Naive B cell (primary cell): ENCODE measurements at regions not wholly inside any gene's neighbourhood (a gene's known extent, or its start where the extent isn't known, plus 50 kb on each side); places are given as distances from the start of the nearest gene placed in this dataset.
A peak's percentile ranks its signal among the peaks of the same experiment; 100 is the strongest.
"Not testable (repeated sequence)": the region's sequence is repeated elsewhere in the genome, so short reads cannot be mapped to it uniquely, and the experiment has no call there.

Experiments used
- ATAC-seq, 2 donors: fragments of 150-1000 bp; cut with Tn5 transposase; 2 replicates each; pipeline ENCODE4 v1.10.0; 2021; ENCODE audit warnings: low read depth in 2 of 2, mild to moderate bottlenecking in 2 of 2, moderate library complexity in 2 of 2
- DNase-seq: peaks from one replicate; pipeline ENCODE4 v3.0.0; 2022
- H3K27ac Mint-ChIP-seq, 6 donors: one replicate each; pipeline ENCODE4 v1.8.0; 2020 to 2022; ENCODE audit warnings: mild to moderate bottlenecking in 6 of 6, mixed read lengths in 6 of 6, moderate library complexity in 5 of 6, inconsistent platforms in 2 of 6
- H3K27me3 Mint-ChIP-seq, 3 donors: one replicate each; pipeline ENCODE4 v1.8.0; 2021 to 2022; ENCODE audit warnings: mixed read lengths in 3 of 3, mild to moderate bottlenecking in 1 of 3
- H3K36me3 Mint-ChIP-seq, 2 donors: one replicate each; pipeline ENCODE4 v1.8.0; 2020 to 2022; ENCODE audit warnings: mixed read lengths in 2 of 2, inconsistent platforms in 1 of 2, mild to moderate bottlenecking in 1 of 2
- H3K4me1 Mint-ChIP-seq, 3 donors: one replicate each; pipeline ENCODE4 v1.8.0; 2020 to 2022; ENCODE audit warnings: mixed read lengths in 3 of 3, inconsistent platforms in 1 of 3, mild to moderate bottlenecking in 1 of 3, moderate library complexity in 1 of 3
- H3K4me3 Mint-ChIP-seq, 8 donors: one replicate each; pipeline ENCODE4 v1.8.0; 2020 to 2022; ENCODE audit warnings: mild to moderate bottlenecking in 8 of 8, mixed read lengths in 8 of 8, moderate library complexity in 8 of 8, inconsistent platforms in 2 of 8
- H3K9me3 Mint-ChIP-seq, 7 donors: one replicate each; pipeline ENCODE4 v1.8.0; 2020 to 2022; ENCODE audit warnings: mixed read lengths in 7 of 7, mild to moderate bottlenecking in 5 of 7, inconsistent platforms in 2 of 7, moderate library complexity in 1 of 7

DNA sequence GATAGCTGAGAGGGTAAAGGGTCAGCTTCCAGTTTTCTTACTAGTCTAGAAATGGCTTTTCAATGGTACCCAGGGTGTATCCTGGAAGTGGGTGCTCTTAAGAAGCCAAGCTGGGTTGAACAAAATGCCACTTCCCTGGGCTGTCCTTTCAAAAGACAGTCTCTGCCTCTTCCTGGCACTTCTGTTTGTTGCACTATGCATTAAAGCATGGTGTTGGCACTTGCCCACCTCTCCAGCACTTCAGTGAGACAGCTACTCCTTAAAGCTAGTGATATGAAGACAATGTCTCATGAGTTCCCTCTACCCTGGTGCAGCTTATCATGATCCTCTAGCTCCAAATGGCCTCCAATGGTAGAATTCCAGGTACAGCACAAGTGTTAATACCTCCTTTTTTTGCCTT is 74.3 kb upstream of the IGFBP5 start:
- DNase-seq (no peak), ATAC-seq (no peak)
- H3K4me3 Mint-ChIP-seq, result no peak overlapping the region
- H3K4me1 Mint-ChIP-seq, result no peaks in the 10 kb centered on the region
- peaks cover 7 to 61% (median 11%) of the 10 kb centered on the region in 3 donors for H3K27me3 Mint-ChIP-seq
- H3K27ac Mint-ChIP-seq, result peak overlapping the region in 1 of 6 donors; percentile 75
- H3K9me3 Mint-ChIP-seq, result peaks cover 2 to 11% (median 4%) of the 10 kb centered on the region in 7 donors
- no peaks in the 10 kb centered on the region for H3K36me3 Mint-ChIP-seq

GRCh38 chr2:216768908-216769411 is 73.6 kb upstream of the IGFBP5 start:
- DNase-seq (no peak), ATAC-seq (no peak)
- Mint-ChIP-seq H3K36me3 (no peaks in the 10 kb centered on the region), H3K4me3 (no peak overlapping the region), H3K27me3 (peaks cover under 1 to 60% (median 15%) of the 10 kb centered on the region in 3 donors), H3K4me1 (no peaks in the 10 kb centered on the region), H3K9me3 (peaks cover 2 to 11% (median 4%) of the 10 kb centered on the region in 7 donors), H3K27ac (no peak overlapping the region)

DNA sequence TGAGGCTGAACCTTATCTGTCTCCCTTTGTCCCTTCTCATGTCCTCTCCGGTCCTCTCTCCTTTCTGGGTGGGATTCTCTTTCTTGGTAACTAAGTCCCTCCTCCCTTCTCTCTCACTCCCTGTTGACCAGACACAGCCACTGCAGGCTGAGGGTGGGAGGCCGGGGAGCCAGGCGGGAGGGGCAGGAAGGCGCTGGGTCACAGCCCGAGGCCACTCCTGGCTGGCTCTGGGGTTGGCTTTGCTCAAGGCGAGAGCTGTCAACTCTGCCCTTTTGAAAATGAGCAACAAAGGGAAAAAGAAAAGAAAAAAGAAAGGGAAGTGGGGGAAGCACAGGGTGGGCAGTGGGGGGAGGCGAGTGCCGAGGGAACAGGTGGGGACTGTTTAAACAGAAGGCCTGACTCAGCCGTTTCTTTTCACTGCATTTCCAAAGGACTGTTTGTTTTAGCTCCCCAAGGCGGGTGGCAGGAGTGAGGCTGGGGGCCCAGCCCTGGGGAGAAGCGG is 70.5 kb upstream of the IGFBP5 start:
- Mint-ChIP-seq H3K4me3 (no peak overlapping the region), H3K27me3 (peaks cover 8 to 50% (median 11%) of the 10 kb centered on the region in 3 donors), H3K27ac (no peak overlapping the region), H3K36me3 (no peaks in the 10 kb centered on the region), H3K4me1 (no peaks in the 10 kb centered on the region), H3K9me3 (peaks cover 0 to 4% (median 0%) of the 10 kb centered on the region in 7 donors)
- ATAC-seq (no peak), DNase-seq (no peak)

DNA sequence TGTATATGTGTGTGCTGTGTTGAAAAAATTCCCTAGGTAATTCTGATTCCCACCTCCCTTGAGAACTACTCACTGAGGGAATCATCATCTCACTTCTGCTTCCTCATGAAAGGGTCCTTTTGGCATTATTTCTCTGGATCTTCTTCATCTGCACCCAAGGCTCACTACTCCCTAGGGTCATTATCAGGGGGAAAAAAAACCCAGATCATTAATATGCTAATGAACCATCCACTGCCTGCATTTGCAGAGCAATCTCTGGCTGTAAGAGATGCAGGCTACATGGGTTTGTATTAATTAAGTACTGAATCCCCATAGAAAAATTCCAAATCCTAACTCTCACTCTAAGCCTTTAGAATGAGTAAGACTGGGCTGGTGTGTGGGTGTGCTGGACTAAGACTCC is 68.0 kb upstream of the IGFBP5 start:
- ATAC-seq, result no peak
- no peaks in the 10 kb centered on the region for H3K4me1 Mint-ChIP-seq
- peaks cover 0 to 3% (median 0%) of the 10 kb centered on the region in 7 donors for H3K9me3 Mint-ChIP-seq
- H3K36me3 Mint-ChIP-seq, result no peaks in the 10 kb centered on the region
- H3K27me3 Mint-ChIP-seq, result peaks cover 8 to 33% (median 11%) of the 10 kb centered on the region in 3 donors
- no peak for DNase-seq
- no peak overlapping the region for H3K4me3 Mint-ChIP-seq
- no peak overlapping the region for H3K27ac Mint-ChIP-seq

DNA sequence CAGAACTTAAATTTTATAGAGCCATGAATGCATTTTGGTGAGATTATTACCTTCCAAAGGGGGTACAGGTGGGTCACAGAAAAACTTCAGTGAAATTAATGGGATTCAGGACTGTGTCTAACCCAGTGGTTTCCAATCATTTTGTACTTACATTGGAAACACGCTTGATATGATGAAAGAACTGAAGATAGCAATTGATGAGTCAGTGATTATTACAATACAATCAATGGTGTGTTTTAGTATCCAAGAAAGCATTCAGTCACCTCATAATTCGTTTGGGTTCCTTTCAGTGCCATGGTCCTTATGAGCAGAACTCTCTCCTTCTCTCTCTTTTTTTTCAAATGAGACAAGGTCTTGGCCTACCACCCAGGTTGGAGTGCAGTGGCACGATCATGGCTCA is 66.5 kb upstream of the IGFBP5 start:
- Mint-ChIP-seq H3K9me3 (peaks cover 0 to 3% (median 0%) of the 10 kb centered on the region in 7 donors), H3K36me3 (no peaks in the 10 kb centered on the region), H3K27me3 (peaks cover 11 to 25% (median 12%) of the 10 kb centered on the region in 3 donors), H3K4me3 (no peak overlapping the region), H3K27ac (no peak overlapping the region), H3K4me1 (no peaks in the 10 kb centered on the region)
- DNase-seq (no peak), ATAC-seq (no peak)

DNA sequence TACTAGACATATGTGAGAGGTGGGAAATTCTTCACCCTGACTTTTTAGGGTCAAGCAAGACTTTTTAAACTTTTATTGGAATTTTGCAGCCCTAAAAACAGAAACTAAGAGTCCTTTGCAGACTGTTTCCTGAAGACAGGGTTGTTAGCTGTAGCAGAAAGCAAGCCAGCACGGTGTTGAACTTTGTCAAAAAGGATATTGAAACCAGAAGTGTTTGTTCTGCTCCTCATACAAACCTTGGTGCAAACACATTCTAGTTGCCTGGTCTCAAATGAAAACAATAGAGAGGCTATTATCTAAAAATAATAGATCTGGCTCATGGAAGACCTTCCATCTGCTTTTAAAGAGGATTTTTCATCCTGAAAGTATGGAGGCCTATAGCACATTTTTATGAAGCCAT is 65.8 kb upstream of the IGFBP5 start:
- Mint-ChIP-seq H3K9me3 (peaks cover 0 to 3% (median 0%) of the 10 kb centered on the region in 7 donors), H3K36me3 (no peaks in the 10 kb centered on the region), H3K27ac (no peak overlapping the region), H3K27me3 (peaks cover 11 to 19% (median 19%) of the 10 kb centered on the region in 3 donors), H3K4me1 (no peaks in the 10 kb centered on the region), H3K4me3 (no peak overlapping the region)
- DNase-seq, result no peak
- no peak for ATAC-seq

DNA sequence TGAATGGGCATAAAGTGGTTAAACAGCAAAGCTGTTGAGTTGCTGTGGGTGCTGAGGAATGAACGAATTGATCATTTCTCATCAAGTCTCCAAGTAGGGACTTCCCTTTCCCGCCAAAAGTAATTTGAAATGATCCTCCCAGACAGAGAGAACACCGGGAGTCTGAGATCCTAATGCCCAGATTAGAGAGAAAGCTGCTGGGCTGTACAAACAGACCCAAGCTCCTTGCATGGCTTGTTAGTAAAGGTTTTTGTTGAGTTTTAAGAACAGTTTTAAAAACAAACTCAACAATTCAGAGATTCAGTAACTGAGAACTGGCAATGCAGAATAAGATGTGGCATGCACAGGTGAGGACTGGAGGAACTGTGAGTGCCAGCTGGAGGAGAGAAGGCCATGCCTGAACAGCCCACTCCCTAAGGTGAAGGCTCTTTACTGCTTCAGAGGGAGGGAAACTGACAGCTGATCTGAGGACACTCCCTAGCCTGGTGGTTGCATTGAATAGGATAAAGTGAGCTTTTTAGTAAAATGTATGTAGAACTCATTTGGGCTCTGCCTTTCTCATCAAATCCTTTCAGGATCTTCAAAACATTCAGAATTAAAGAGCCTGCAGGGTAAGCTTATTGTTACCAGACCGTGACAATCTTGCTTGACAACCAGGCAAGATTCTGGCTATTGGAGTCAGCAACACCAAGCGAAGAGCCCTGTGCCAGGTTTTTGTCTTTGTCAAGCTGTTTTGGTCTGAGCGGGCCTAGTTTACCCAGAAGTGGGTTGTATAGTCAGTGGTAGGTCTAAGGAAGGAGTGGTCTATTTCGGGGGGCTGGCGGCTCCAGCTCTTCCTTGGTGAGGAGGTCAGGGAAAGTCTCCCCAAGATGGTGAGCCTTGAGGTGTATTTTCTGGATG is 63.2 kb upstream of the IGFBP5 start:
- H3K27me3 Mint-ChIP-seq, result peaks cover 0 to 31% (median 0%) of the 10 kb centered on the region in 3 donors
- no peaks in the 10 kb centered on the region for H3K36me3 Mint-ChIP-seq
- H3K4me3 Mint-ChIP-seq, result no peak overlapping the region
- peak overlapping the region in 2 of 6 donors; percentile 5 to 50 for H3K27ac Mint-ChIP-seq
- ATAC-seq (no peak), DNase-seq (no peak)
- peaks cover 0 to 4% (median 0%) of the 10 kb centered on the region in 7 donors for H3K9me3 Mint-ChIP-seq
- no peaks in the 10 kb centered on the region for H3K4me1 Mint-ChIP-seq

GRCh38 chr2:216757532-216757931 is 62.2 kb upstream of the IGFBP5 start:
- no peak for ATAC-seq
- Mint-ChIP-seq H3K4me1 (no peaks in the 10 kb centered on the region), H3K27ac (no peak overlapping the region)

DNA sequence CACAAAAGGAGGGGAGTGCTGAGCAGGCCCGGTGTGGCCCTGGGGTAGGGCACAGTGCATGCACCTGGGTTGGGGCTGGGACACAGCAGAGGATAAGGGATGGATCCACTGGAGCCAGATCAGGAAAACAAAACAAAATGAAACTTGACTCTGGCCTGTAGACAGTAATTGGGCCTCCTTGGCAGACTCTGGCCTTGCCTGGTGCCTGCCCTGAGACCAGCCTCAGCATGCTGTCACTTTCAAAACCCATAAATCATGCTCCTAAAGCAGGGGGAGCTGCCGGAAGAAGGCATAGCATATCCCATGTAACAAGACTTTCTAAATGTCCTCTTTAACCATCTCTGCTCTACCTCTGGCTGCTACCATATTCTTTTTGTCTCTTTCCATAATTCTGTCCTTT is 61.1 kb upstream of the IGFBP5 start:
- peaks cover 0 to 4% (median 0%) of the 10 kb centered on the region in 7 donors for H3K9me3 Mint-ChIP-seq

More at GRCh38 chr2:216757532-216757931, 62.2 kb upstream of the IGFBP5 start:
- H3K9me3 Mint-ChIP-seq, result peaks cover 0 to 4% (median 0%) of the 10 kb centered on the region in 7 donors
- H3K36me3 Mint-ChIP-seq, result no peaks in the 10 kb centered on the region
- H3K4me3 Mint-ChIP-seq, result no peak overlapping the region
- DNase-seq, result no peak
- H3K27me3 Mint-ChIP-seq, result peaks cover 0 to 23% (median 0%) of the 10 kb centered on the region in 3 donors

DNA sequence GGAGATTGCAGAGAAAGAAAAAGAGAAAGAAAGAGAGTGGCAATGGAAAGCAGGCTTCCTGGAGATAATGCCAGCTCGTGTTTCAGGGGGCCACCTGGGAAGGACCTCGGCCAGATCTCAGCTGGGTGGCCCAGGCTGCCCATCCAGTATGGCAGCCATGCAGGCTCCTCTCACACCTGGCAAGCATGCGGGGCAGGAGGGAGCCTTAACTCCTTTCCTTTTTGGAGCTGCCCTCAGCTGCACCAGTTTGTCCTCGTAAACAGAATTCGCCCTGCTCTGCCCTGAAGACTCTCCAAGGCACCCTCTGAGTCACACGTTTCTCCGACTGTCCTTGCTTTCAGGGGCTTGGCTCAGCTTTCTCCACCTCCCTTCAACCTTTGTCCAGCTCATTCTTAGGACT is 59.5 kb upstream of the IGFBP5 start:
- H3K4me3 Mint-ChIP-seq, result no peak overlapping the region
- H3K36me3 Mint-ChIP-seq, result no peaks in the 10 kb centered on the region
- H3K27me3 Mint-ChIP-seq, result peaks cover 7 to 23% (median 9%) of the 10 kb centered on the region in 3 donors
- no peaks in the 10 kb centered on the region for H3K4me1 Mint-ChIP-seq
- ATAC-seq, result no peak
- H3K27ac Mint-ChIP-seq, result no peak overlapping the region
- H3K9me3 Mint-ChIP-seq, result peaks cover 0 to 4% (median 0%) of the 10 kb centered on the region in 7 donors
- no peak for DNase-seq

More for the DNA sequence above, 61.1 kb upstream of the IGFBP5 start:
- Mint-ChIP-seq H3K27me3 (peaks cover 0 to 23% (median 3%) of the 10 kb centered on the region in 3 donors), H3K4me1 (no peaks in the 10 kb centered on the region), H3K4me3 (no peak overlapping the region), H3K36me3 (no peaks in the 10 kb centered on the region), H3K27ac (no peak overlapping the region)
- DNase-seq (no peak), ATAC-seq (no peak)

GRCh38 chr2:216754336-216754735 is 59.0 kb upstream of the IGFBP5 start:
- Mint-ChIP-seq H3K4me3 (no peak overlapping the region), H3K9me3 (peaks cover 0 to 4% (median 0%) of the 10 kb centered on the region in 7 donors), H3K27ac (no peak overlapping the region), H3K36me3 (no peaks in the 10 kb centered on the region), H3K4me1 (no peaks in the 10 kb centered on the region), H3K27me3 (peaks cover 12 to 27% (median 13%) of the 10 kb centered on the region in 3 donors)
- ATAC-seq (no peak), DNase-seq (no peak)

DNA sequence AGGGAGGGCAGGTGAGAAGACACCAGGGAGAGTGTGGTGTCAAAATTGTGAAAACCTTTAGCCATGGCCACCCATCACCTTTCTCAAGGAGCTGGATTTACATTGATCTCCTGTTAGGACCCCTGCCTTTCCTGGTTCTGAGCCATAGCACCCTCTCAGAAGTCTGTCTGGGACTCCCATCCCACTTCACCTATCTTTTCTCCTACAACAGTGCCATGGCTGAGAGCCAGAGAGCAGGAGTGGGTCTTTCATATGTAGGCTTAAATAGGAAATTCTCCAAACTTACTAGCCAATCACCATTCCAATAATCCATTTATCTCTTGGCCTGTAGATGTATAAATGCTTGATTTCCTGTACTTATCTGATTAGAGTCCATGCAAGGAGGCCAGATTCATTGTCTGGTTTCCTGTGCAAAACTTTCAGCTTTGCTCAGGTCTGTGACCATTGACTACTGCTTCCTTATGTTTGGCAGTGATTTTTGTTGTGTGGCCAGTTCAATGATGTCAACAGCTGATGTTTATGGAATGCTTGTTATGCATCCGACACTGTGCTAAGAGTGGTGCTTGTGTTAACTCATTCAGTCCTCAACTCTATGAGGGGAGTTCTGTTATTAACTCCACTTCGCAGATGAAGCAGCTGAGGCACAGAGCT is 57.6 kb upstream of the IGFBP5 start:
- Mint-ChIP-seq H3K4me1 (no peaks in the 10 kb centered on the region), H3K27me3 (peaks cover 17 to 37% (median 20%) of the 10 kb centered on the region in 3 donors), H3K36me3 (no peaks in the 10 kb centered on the region), H3K4me3 (no peak overlapping the region), H3K27ac (no peak overlapping the region), H3K9me3 (peaks cover 0 to 4% (median 0%) of the 10 kb centered on the region in 7 donors)
- DNase-seq (no peak), ATAC-seq (no peak)

GRCh38 chr2:216750750-216751149 is 55.4 kb upstream of the IGFBP5 start:
- H3K4me3 Mint-ChIP-seq, H3K9me3 Mint-ChIP-seq, H3K36me3 Mint-ChIP-seq, DNase-seq, H3K4me1 Mint-ChIP-seq, H3K27ac Mint-ChIP-seq, ATAC-seq: not testable (repeated sequence)
- H3K27me3 Mint-ChIP-seq, result peaks cover 22 to 37% (median 37%) of the 10 kb centered on the region in 3 donors
